Activated T-helper 17 cell treated with anti-CD3 and anti-CD28 coated beads, Interleukin-2, amount 50 U/mL, for 72 hours (primary cell): ENCODE measurements at regions not wholly inside any gene's neighbourhood (a gene's known extent, or its start where the extent isn't known, plus 50 kb on each side); places are given as distances from the start of the nearest gene placed in this dataset.
A peak's percentile ranks its signal among the peaks of the same experiment; 100 is the strongest.

ENCODE experiments used
- ATAC-seq: fragments of 150-1000 bp; cut with Tn5 transposase; replicated peaks from 2 replicates; pipeline ENCODE4 v1.10.0; 2021; ENCODE audit warnings: mild to moderate bottlenecking, moderate library complexity
- H3K27ac Mint-ChIP-seq: one replicate; pipeline ENCODE4 v1.8.0; 2022; ENCODE audit warnings: mixed read lengths
- H3K27me3 Mint-ChIP-seq: one replicate; pipeline ENCODE4 v1.8.0; 2022; ENCODE audit warnings: mixed read lengths
- H3K36me3 Mint-ChIP-seq: one replicate; pipeline ENCODE4 v1.8.0; 2022; ENCODE audit warnings: low read depth, mild to moderate bottlenecking, mixed read lengths
- H3K4me1 Mint-ChIP-seq: one replicate; pipeline ENCODE4 v1.8.0; 2022; ENCODE audit warnings: mixed read lengths
- H3K4me3 Mint-ChIP-seq: one replicate; pipeline ENCODE4 v1.8.0; 2022; ENCODE audit warnings: mild to moderate bottlenecking, mixed read lengths
- H3K9me3 Mint-ChIP-seq: one replicate; pipeline ENCODE4 v1.8.0; 2022; ENCODE audit warnings: mixed read lengths

- H3K4me3 Mint-ChIP-seq: no peak overlapping the region
- no peaks in the 10 kb centered on the region for H3K4me1 Mint-ChIP-seq
- peaks cover 4% of the 10 kb centered on the region for H3K9me3 Mint-ChIP-seq
- no peak for ATAC-seq
- H3K27ac Mint-ChIP-seq: no peak overlapping the region
- no peaks in the 10 kb centered on the region for H3K27me3 Mint-ChIP-seq
- H3K36me3 Mint-ChIP-seq: no peaks in the 10 kb centered on the region
Observed at GRCh38 chr2:193965263-193965662, 1691.8 kb upstream of the SLC39A10 start.

DNA sequence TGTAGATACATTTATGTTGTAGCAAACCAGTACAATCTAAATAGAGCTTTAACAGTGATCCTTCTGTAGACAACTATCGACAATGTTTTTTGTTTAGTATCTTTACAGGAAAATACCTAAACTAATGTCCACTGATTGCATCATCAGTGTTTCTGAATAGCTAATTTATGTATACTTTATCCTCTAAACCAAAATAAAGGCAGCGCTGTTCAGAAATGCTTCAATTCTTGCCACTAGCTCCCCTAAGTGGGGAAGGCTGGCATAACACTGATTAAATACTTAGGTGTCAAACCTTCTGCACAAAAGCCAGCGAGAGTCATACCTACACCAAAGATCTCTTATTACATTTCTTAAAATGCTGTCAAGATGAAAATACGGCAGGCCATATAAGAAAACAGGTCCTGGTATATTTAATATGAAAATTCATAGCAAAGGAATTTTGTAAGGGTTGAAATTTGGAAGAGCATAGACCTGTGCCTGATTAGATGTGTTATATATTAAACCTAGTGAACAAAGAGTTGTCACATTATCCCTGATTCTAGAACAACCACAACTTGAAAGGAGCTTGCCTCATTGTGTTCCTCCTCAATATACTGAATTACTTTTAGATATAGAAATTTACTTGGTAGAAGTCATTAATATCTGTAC lies 1693.4 kb upstream of the SLC39A10 start:
- H3K9me3 Mint-ChIP-seq: no peaks in the 10 kb centered on the region

GRCh38 chr2:193946806-193947205 lies 1710.2 kb upstream of the SLC39A10 start:
- Mint-ChIP-seq H3K9me3 (no peaks in the 10 kb centered on the region), H3K4me3 (no peak overlapping the region), H3K36me3 (no peaks in the 10 kb centered on the region), H3K27me3 (no peaks in the 10 kb centered on the region), H3K4me1 (no peaks in the 10 kb centered on the region), H3K27ac (no peak overlapping the region)
- no peak for ATAC-seq

More for the DNA sequence above, 1693.4 kb upstream of the SLC39A10 start:
- H3K4me3 Mint-ChIP-seq: no peak overlapping the region
- H3K4me1 Mint-ChIP-seq: no peaks in the 10 kb centered on the region
- no peak for ATAC-seq
- H3K36me3 Mint-ChIP-seq: no peaks in the 10 kb centered on the region
- no peak overlapping the region for H3K27ac Mint-ChIP-seq
- no peaks in the 10 kb centered on the region for H3K27me3 Mint-ChIP-seq

DNA sequence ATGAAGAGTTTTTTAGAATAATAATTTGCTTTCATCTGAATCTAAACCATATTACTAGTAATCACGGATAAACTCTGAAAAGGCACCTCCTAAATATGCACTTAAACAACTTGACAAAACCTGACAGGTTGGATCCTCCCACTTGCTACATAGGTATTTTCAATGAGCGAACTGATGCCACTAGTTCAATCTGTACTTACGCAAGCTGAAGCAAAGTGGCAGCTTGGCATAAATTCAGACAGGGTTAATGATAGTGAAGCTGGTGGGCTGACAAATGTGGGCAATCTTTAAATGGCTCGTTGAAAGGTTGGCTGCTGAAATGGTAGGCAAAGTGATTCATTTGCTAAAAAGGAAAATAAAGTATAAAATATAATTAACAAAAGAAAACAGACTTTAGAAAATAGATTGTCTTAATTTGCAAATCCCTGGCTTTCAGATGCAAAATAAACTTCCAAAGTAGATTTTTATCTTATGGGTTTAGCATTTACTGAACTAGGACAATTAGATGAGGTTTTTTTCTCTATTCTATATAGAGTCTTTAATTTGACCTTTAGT lies 1713.5 kb upstream of the SLC39A10 start:
- H3K36me3 Mint-ChIP-seq: no peaks in the 10 kb centered on the region
- no peaks in the 10 kb centered on the region for H3K9me3 Mint-ChIP-seq
- H3K27ac Mint-ChIP-seq: no peak overlapping the region
- H3K4me3 Mint-ChIP-seq: no peak overlapping the region
- H3K27me3 Mint-ChIP-seq: no peaks in the 10 kb centered on the region
- no peaks in the 10 kb centered on the region for H3K4me1 Mint-ChIP-seq
- ATAC-seq: no peak

GRCh38 chr2:193935114-193935513 lies 1721.9 kb upstream of the SLC39A10 start:
- Mint-ChIP-seq H3K9me3 (no peaks in the 10 kb centered on the region), H3K36me3 (no peaks in the 10 kb centered on the region), H3K4me1 (no peaks in the 10 kb centered on the region), H3K27ac (no peak overlapping the region), H3K4me3 (no peak overlapping the region), H3K27me3 (no peaks in the 10 kb centered on the region)
- no peak for ATAC-seq

- H3K27ac Mint-ChIP-seq: no peak overlapping the region
- no peaks in the 10 kb centered on the region for H3K27me3 Mint-ChIP-seq
- H3K4me1 Mint-ChIP-seq: no peaks in the 10 kb centered on the region
- H3K9me3 Mint-ChIP-seq: no peaks in the 10 kb centered on the region
- ATAC-seq: no peak
- H3K4me3 Mint-ChIP-seq: no peak overlapping the region
- no peaks in the 10 kb centered on the region for H3K36me3 Mint-ChIP-seq
Observed at GRCh38 chr2:193929131-193929530, 1727.9 kb upstream of the SLC39A10 start.

- no peaks in the 10 kb centered on the region for H3K27me3 Mint-ChIP-seq
- H3K36me3 Mint-ChIP-seq: no peaks in the 10 kb centered on the region
- peaks cover 3% of the 10 kb centered on the region for H3K9me3 Mint-ChIP-seq
- H3K4me1 Mint-ChIP-seq: no peaks in the 10 kb centered on the region
- H3K4me3 Mint-ChIP-seq: no peak overlapping the region
- ATAC-seq: no peak
- H3K27ac Mint-ChIP-seq: no peak overlapping the region
Observed at GRCh38 chr2:193907561-193907960, 1712.8 kb upstream of the TMEFF2 start.

DNA sequence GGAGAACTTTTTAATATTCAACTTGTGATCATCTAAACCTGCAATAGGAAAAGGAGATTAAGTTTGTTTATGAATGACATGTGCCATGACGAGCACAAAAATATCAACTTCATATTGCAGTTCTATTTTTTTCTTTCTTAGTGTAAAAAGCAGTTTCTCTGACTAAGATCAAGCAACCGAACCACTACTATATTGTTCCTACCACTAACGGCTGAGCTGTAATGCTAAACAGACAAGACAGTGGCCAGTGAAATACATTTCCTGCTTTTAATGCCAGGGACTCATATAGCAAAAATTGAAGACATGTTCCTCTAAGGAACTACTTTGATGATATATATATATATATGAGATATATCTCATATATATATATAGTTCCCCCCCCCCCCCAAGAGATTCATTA lies 1705.6 kb upstream of the TMEFF2 start:
- Mint-ChIP-seq H3K36me3 (no peaks in the 10 kb centered on the region), H3K27me3 (no peaks in the 10 kb centered on the region), H3K9me3 (no peaks in the 10 kb centered on the region), H3K4me1 (no peaks in the 10 kb centered on the region), H3K4me3 (no peak overlapping the region), H3K27ac (no peak overlapping the region)
- ATAC-seq: no peak

GRCh38 chr2:193895226-193895625 lies 1700.5 kb upstream of the TMEFF2 start:
- H3K4me3 Mint-ChIP-seq: no peak overlapping the region
- no peaks in the 10 kb centered on the region for H3K36me3 Mint-ChIP-seq
- H3K27ac Mint-ChIP-seq: no peak overlapping the region
- H3K27me3 Mint-ChIP-seq: no peaks in the 10 kb centered on the region
- no peaks in the 10 kb centered on the region for H3K4me1 Mint-ChIP-seq
- H3K9me3 Mint-ChIP-seq: peaks cover 4% of the 10 kb centered on the region
- ATAC-seq: peak; percentile 19

DNA sequence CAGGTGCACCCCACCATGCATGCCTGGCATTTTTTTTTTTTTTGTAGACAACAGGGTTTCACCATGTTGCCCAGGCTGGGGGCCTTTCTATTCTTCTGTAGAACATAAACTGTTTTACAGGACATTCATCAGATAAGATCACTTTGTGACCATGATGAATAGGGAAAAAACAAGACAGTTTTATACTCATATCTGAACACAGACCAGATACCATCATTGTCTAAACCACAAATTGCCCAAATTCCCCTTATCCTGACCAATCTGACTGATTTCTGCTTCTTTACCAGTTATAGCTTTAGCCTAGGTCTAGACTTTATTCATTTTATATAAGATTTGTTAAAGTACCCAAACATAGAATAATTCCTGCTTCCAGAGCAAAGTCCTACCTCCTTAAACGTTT lies 1699.3 kb upstream of the TMEFF2 start:
- no peaks in the 10 kb centered on the region for H3K27me3 Mint-ChIP-seq
- no peak for ATAC-seq
- no peaks in the 10 kb centered on the region for H3K36me3 Mint-ChIP-seq
- H3K4me1 Mint-ChIP-seq: no peaks in the 10 kb centered on the region
- peaks cover 4% of the 10 kb centered on the region for H3K9me3 Mint-ChIP-seq
- H3K27ac Mint-ChIP-seq: no peak overlapping the region
- H3K4me3 Mint-ChIP-seq: no peak overlapping the region

DNA sequence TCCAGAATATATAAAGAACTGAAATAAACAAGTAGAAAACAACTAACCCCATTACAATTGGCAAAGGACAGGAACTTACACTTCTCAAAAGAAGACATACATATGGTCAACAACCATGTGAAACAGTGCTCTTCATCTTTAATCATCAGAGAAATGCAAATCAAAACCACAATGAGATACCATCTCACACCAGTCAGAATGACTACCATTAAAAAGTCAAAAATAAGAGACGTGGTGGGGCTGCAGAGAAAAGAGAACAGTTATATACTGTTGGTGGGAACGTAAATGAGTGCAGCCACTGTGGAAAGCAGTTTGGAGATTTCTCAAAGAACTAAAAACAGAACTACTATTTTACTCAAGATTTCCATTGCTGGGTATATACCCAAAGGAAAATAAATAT lies 1696.3 kb upstream of the TMEFF2 start:
- no peaks in the 10 kb centered on the region for H3K27me3 Mint-ChIP-seq
- H3K36me3 Mint-ChIP-seq: no peaks in the 10 kb centered on the region
- H3K4me1 Mint-ChIP-seq: no peaks in the 10 kb centered on the region
- peaks cover 4% of the 10 kb centered on the region for H3K9me3 Mint-ChIP-seq
- H3K27ac Mint-ChIP-seq: no peak overlapping the region
- no peak for ATAC-seq
- no peak overlapping the region for H3K4me3 Mint-ChIP-seq

DNA sequence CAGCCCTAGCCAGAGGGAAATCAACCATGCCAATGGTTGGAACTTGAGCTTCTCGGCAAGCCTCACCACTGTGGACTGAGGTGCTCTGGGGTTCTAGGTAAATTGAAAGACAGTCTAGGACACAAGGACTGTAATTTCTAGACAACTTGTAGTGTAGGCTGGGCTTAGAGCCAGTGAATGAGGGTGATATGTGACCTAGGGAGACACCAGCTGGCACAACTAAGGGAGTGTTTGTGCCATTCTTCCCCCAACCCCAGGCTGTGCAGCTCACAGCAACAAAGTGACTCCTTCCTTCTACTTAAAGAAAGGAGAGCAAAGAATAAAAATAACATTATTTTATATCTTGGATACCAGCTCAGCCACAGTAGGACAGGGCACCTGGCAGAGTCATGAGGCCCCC lies 1690.7 kb upstream of the TMEFF2 start:
- H3K27ac Mint-ChIP-seq: no peak overlapping the region

DNA sequence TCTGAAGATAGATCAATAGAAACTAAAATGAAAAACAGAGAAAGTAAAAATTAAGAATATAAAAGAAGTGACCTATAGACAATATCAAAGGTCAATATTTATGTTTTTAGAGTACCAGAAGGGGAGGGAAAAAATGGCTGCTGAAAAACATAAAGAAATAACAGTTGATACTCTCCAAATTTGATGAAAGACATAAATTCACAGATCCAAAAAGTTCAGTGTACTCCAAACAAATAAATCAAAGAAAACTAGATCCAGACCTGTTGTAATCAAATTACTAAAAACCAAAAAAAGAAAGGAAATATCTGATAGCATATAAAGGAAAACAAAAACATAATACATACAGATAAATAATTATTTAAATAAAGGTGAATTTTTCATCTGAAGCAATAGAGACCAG lies 1689.1 kb upstream of the TMEFF2 start:
- Mint-ChIP-seq H3K36me3 (no peaks in the 10 kb centered on the region), H3K9me3 (no peaks in the 10 kb centered on the region), H3K27ac (no peak overlapping the region), H3K4me3 (no peak overlapping the region), H3K27me3 (no peaks in the 10 kb centered on the region), H3K4me1 (no peaks in the 10 kb centered on the region)
- no peak for ATAC-seq

More for the DNA sequence above, 1690.7 kb upstream of the TMEFF2 start:
- Mint-ChIP-seq H3K27me3 (no peaks in the 10 kb centered on the region), H3K36me3 (no peaks in the 10 kb centered on the region), H3K9me3 (no peaks in the 10 kb centered on the region), H3K4me1 (no peaks in the 10 kb centered on the region), H3K4me3 (no peak overlapping the region)
- ATAC-seq: no peak

DNA sequence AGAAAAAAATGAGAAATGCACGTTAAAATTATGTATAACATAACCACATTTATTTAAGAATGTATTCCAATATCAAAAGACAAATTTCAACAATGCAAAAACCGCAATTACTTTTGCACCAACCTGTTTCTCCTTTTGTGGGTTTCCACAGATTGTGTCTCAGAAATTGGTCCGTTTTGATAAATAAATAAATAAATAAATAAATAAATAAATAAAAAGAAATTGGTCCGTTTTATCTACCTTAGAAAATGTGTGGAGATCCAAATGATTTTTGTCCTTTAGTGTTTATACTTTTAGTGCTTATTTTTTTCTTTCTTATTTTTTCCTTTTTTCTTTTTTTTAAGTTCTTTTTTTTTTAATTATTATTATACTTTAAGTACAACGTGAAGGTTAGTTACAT lies 1682.2 kb upstream of the TMEFF2 start:
- Mint-ChIP-seq H3K27me3 (no peaks in the 10 kb centered on the region), H3K4me3 (no peak overlapping the region), H3K4me1 (no peaks in the 10 kb centered on the region), H3K9me3 (peaks cover 4% of the 10 kb centered on the region), H3K36me3 (no peaks in the 10 kb centered on the region), H3K27ac (no peak overlapping the region)
- no peak for ATAC-seq

DNA sequence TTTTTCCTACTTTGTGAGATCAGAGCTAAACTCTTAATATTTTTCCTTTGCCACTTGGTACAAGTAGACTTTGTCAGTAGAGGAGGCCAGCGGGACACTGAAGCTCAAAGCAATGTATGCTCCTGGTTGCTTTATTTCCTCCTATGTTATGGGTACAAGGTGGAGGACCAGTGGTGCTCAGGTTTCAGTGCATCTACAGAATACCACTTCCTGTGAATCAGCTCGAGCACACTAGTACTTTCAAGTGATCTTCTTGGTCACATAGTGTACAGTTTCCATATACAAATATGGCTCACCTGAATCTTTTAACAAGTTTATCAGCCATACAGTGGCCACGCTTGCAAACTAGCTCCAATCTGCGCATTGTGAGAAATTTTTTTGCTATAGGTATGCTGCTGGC lies 1674.8 kb upstream of the TMEFF2 start:
- no peak for ATAC-seq
- H3K4me1 Mint-ChIP-seq: no peaks in the 10 kb centered on the region
- no peaks in the 10 kb centered on the region for H3K27me3 Mint-ChIP-seq
- no peaks in the 10 kb centered on the region for H3K36me3 Mint-ChIP-seq
- H3K27ac Mint-ChIP-seq: no peak overlapping the region
- H3K9me3 Mint-ChIP-seq: no peaks in the 10 kb centered on the region
- H3K4me3 Mint-ChIP-seq: no peak overlapping the region

DNA sequence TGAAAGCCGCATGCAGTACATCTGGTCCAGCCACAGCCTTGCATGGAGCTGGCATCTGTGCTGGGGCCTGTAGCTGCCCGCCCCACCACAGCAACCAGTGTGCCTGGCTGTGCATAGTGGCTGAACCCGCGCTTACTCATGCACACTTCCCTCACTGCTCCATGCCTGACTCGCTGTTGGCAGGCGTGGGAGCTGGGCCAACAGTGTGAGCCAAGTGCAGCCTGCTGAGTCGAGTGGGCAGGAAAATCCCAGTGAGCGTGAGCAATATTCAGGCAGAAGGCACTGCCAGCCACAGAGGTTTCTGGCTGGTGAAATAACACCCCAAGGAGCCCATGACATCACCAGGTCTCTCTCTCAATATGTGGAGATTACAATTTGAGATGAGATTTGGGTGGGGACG lies 1674.1 kb upstream of the TMEFF2 start:
- no peaks in the 10 kb centered on the region for H3K36me3 Mint-ChIP-seq
- H3K4me3 Mint-ChIP-seq: no peak overlapping the region
- ATAC-seq: no peak
- H3K27me3 Mint-ChIP-seq: no peaks in the 10 kb centered on the region
- no peaks in the 10 kb centered on the region for H3K9me3 Mint-ChIP-seq
- H3K27ac Mint-ChIP-seq: no peak overlapping the region
- H3K4me1 Mint-ChIP-seq: no peaks in the 10 kb centered on the region
